Umbilical cord (tissue), 1 donor: ENCODE measurements at regions not wholly inside any gene's neighbourhood (a gene's known extent, or its start where the extent isn't known, plus 50 kb on each side); places are given as distances from the start of the nearest gene placed in this dataset.
"Not testable (repeated sequence)": the region's sequence is repeated elsewhere in the genome, so short reads cannot be mapped to it uniquely, and the experiment has no call there.

Experiments used
- DNase-seq: peaks from one replicate; pipeline ENCODE4 v3.0.0-alpha.2; 2015; ENCODE audit warnings: low spot score

DNA sequence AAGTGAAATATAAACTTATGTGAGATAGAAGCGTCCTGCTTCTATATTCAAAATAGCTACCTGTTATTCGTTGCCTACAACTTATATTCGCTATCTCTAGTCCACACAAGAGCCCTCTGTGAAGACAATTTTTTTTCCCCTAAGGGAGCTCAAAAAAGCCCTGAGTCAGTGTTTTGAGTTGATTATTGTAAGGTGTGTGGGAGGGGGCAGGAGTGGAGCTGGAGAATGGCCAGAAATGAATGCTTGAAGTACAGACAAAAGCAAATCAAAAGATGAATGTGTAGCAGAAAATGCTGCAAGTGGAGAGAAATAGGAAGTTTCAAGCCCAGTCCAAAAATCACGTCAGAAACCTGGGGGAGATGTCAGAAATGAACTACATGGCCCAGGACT lies 655.0 kb upstream of the LCORL start:
- DNase-seq = no peak

GRCh38 chr4:18675586-18676525 lies 654.3 kb upstream of the LCORL start:
- DNase-seq = no peak

DNA sequence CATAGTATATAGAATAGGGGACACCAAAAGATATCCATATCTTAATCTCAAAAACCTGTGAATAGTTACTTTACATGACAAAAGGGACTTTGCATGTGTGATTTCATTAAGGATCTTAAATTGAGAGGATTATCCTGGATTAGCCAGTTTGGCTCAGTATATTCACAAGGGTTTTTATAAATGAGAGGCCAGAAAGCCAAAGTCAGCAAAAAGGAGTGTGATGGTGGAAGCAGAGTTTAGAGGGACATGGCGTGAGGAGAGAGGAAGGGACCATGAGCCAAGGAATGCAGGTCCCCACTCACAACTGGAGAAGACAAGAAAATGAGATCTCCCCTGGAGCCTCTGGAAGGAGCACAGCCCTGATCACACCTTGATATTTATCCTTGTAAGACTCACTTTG lies 648.5 kb upstream of the LCORL start:
- no peak for DNase-seq

DNA sequence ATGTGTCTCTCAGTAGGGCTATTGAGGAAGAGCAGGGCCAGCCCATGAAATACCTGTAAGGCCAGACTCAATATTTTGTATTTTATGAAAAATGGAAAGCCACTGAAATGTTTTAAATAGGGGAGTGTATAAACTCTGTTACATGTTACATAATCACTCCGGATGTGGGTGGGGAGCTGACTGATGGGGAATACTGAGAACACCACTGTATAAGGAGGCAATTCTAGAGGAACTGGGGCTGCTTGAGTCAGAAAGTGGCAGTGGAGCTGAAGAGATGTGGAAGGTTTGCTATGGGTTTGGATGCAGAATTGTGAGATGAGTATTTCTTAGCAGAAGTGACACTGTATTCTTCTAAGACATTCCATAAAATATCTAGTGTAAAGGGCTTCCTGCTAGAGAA lies 647.8 kb upstream of the LCORL start:
- DNase-seq = no peak

- DNase-seq = no peak
These were observed 644.8 kb upstream of the LCORL start for GRCh38 chr4:18666322-18666721.

GRCh38 chr4:18664171-18664570 lies 642.6 kb upstream of the LCORL start:
- DNase-seq = no peak

GRCh38 chr4:18645351-18645750 lies 623.8 kb upstream of the LCORL start:
- DNase-seq = no peak

- no peak for DNase-seq
These were observed 619.8 kb upstream of the LCORL start for GRCh38 chr4:18641334-18641733.

DNA sequence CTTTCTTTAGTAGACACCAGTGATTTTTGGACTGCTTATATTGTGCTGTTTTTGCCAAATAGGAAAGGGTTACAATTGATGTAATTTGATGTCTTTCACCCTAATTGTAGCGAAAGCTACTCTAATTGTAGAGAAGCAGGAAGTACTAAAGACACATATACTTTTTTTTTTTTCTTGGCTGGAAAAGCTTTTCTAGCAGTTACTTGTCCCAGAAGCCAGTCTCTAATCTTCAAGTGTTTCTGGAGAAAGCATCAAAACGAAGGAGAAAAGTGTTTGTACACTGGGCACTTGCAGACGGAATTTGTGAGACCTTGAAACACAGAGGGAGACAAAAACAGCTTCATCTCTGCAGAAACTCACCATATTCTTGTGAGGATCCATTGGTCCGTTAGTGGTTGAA lies 616.5 kb upstream of the LCORL start:
- DNase-seq = no peak

- no peak for DNase-seq
These were observed 614.5 kb upstream of the LCORL start for GRCh38 chr4:18636001-18636585.

DNA sequence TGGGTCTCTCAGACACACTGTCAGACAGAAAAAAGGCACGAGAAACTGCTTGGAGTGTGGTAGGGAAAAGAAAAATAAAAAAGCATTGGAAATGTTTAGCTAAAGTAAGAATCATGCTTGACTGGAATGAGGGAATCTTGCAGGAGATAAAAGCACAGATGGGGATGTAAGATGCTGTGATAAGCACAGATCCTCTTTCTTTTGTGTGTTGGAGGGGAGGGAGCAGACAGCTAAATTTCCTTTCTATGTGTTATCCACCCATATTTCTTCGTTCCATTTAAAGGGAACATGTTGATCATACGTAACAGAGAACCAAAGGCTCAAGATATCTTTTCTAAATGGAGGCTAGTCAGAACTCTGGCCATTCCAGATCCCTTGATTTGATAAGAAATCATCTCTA lies 614.0 kb upstream of the LCORL start:
- peak; percentile 9 for DNase-seq

DNA sequence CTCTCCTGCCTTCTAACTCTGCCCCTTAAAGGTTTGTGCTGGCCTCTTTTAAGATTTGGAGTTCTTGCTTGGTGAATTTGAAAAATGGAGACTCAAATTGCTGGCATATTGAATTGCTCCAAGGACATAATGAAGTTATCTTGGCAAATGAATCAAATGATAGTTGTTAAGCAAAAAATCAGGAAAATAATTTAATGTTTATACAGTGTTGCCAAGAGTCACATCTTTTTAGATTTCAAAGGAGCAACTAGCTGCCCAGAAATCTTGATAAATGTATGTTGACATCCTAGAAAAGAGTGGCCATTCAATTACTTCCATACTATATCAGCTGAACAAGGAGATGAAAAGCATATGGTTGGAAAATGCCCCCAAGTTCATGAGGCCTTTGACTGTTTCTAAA lies 610.0 kb upstream of the LCORL start:
- no peak for DNase-seq

GRCh38 chr4:18630218-18631110 lies 608.9 kb upstream of the LCORL start:
- no peak for DNase-seq

DNA sequence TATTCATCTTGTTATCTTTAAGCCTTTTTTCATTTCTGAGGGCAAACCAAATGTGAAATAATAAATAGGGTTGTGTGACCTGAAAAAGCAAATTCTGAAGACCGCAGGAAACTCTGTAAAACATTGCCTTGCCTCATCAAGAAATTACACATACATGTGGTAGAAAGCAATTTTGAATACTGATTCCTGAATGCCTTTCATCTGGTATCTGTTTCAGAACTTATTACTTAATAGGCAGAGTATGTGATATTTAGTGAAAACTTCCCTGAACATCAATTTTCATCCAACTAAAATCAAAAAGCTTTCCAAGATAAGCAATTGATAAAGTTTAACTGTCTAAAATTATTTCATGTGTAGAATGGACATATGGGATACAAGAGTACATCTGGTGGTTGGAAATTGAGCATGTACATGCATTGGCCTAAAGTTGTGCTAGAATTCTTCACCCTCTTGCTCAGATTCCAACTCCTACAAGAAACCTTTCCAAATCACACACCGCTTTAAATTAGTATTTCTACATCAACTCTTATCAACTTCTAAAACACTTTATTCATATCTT lies 606.0 kb upstream of the LCORL start:
- no peak for DNase-seq

- DNase-seq = no peak
These were observed 605.4 kb upstream of the LCORL start for GRCh38 chr4:18626996-18627395.

GRCh38 chr4:18626366-18626765 lies 604.8 kb upstream of the LCORL start:
- no peak for DNase-seq

- no peak for DNase-seq
These were observed 599.6 kb upstream of the LCORL start for GRCh38 chr4:18621186-18621585.

GRCh38 chr4:18616720-18617119 lies 595.2 kb upstream of the LCORL start:
- DNase-seq = no peak

GRCh38 chr4:18611026-18611425 lies 589.5 kb upstream of the LCORL start:
- no peak for DNase-seq

DNA sequence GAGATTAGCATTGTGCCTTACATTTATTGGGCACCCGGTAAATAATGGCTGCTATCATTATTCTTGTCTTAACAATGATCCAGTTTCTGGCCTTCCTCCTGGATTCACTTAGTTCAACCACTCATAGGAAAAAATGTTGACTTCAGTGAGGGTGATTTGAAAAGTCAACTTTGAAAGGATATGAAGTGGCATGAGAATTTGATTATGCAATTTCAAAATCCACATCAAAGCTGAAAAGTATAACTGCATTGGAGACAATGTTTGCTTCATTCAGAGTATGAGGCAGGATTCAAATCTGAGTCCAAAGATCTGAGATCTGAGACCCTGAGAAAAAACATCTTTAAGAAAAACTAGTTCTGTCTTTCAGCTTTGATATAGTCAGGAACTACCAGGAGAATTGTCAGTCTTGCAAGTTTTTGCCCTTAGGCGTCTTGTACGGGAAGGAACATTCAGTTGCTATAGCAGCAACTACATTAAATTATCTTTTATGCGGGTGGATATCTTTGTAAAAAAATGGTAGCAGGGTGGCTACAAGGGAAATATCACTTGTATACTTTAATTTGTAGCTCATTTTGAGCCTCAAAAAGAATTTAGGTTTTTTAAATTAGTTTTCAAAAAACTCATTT lies 587.5 kb upstream of the LCORL start:
- DNase-seq = no peak

- DNase-seq = not testable (repeated sequence)
These were observed 581.1 kb upstream of the LCORL start for GRCh38 chr4:18602610-18603009.
